Hypothalamus (tissue), 51 donors: ENCODE measurements at regions not wholly inside any gene's neighbourhood (a gene's known extent, or its start where the extent isn't known, plus 50 kb on each side); places are given as distances from the start of the nearest gene placed in this dataset.
"Not testable (repeated sequence)": the region's sequence is repeated elsewhere in the genome, so short reads cannot be mapped to it uniquely, and the experiment has no call there.

Experiments
- DNase-seq, 51 donors: peaks; one replicate each; lab custom pipeline; 2025; lab: John Stamatoyannopoulos, UW

DNA sequence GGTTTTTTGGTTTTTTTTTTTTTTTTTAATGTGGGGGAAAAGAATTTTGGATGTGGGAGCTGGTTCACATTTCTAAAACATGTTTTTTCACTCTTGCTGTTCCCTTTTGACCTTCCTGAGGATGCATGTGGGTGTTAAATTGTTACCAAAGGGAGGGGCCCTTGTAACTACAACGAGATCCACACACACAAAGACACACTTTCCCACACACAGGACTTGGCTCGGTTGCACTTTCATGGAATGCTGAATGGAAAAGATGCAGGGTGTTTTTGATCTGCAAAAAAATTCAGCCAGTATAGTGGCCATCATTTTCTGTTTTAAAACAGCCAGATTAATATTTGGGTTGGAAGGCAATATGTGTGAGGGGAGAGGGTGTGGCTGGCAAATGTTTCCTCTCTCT is 576.9 kb downstream of the EBF1 start:
- DNase-seq, result no peak

DNA sequence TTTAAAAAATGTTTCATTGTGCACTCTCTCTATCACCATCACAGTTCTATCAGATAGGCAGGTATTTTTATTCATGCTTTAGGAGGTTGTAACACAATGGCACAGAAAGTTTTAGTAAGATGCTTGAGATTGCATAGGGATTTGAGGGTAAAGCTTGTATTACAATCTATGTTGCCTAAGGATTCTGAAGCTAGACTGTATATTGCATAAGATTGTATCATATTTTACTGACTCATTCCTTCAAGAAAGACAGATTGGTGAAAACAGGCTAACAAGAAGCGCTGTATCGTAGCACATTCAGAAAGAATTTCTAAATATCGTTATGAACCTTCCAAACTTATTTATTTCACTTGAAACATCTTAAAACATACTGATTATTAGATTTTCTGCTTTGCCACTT is 577.7 kb downstream of the EBF1 start:
- no peak for DNase-seq

DNA sequence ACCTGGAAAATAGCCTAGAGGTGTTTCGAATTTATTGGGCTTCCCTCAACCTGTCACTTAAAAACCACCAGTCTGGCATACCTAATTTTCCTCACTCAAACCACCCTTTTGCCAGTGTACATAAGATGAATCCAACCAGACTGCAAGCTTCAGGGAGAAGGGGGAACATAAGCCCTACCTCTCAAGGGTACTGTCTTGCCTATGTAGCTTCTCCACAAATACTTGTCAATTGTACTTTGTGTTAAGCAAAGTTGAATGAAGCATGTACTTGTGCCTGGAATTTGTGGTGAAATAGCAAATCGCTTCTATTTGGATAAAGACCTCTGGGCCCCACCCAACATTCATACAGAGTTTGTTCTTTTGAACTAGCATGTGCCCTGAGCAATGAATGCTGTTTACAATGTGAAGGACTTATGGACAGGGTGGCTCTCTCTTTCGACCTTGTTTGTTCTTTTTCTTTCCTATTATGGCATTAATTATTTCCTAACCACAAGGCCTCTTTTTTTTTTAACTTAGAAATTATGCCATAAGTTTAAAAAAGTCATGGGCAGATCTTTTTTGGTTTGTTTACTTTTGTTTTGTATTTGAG is 580.2 kb downstream of the EBF1 start:
- no peak for DNase-seq

DNA sequence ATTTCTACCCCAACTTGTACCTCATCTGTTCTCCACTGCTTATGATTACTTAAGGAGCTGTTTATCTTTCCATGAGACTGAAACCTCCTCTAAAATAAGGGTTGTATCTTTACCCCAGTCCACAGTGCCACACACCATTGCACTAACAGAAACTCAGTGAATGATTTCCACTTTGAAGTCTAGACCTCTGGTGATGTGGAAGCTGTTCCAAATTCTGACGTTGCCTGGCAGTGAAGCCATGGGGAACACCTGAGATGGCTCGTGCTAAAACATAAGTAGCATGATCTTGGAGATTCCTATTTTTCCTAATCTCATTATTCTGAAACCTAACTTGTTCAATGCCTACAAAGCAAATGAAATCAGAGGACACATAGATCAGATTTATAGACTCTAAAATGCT is 583.2 kb downstream of the EBF1 start:
- DNase-seq, result no peak

DNA sequence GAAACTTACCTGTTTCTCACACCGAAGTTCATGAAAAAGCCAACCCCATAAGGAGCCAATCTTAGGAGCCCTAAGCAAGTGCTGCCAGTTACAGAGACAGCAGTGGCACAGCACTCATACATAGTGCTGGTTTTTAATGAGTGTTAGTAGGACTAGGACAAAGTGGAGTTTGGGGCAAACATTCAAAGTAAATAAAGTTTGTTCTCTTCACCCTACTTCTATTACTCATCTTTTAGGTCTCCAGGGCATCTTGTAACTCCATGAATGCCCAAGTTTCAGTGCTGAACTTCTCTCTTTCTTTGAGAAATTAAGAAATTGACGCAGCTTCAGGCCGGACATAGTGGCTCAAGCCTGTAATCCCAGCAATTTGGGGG is 584.7 kb downstream of the EBF1 start:
- DNase-seq, result no peak

DNA sequence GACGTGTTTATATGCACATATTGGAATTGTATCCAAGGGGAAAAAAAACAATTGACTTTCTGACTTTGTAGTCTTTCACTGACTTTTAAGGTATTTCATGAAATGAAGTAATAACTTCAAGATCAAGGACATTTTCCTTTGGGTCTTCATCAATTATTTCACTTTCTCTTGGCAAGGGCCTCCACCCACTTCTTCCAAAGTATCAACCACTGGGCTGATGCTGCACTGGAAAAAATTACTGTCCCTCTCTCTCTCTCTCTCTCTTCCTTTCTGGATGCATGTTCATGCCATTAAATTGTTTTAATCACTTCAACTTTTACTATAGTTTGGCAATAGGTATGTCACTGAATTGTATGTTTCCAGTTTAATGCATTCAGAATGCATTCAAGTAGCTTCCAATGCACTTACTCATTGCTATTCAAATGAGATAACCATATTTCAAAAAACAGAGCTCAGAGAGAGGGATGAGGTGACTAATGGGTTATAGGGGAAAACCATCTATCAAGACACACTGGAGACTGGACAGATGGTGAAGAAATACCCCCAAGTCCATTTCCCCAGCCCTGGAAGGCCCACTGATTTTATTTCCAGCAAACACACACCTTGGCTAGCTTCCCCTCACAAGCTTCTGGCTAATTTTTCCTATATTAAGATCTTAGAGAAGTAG is 585.3 kb downstream of the EBF1 start:
- DNase-seq, result no peak

DNA sequence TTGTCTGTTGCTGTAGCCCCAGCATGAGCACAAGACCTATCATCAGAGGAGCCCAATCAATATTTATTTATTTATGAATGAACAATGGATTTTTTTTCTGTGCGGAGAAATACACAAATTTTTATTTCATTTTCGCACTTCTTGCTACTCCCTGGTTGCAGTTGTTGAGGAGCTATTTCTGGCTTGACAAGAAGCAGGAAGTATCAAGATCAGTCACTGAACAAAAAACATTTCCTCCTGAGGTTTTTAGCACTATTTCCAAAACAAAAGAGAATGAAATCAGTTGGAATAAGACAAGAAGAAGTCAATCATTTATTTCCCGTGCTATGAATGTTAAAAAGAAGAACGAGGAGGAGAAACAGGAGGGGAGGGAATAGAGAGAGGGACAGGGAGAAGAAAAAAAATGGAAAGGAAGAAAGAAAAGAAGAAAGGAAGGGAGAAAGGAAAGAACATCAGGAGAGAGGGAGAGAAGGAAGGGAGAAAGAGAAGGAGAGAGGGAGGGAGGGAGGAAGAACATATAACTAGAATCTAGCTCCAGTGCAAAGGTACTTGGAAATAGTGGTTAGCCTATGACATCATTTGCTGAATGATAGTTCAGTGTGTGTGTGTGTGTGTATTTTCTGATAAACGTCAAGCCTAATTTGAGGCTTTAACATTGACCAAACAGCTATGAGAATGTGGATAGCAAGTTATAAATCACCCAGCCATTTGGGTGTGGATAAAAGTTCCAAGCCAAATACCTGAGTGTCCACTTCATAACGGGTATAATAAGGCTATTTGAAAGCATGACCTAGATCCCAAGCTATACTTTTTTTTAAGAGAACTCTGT is 586.0 kb downstream of the EBF1 start:
- DNase-seq, result no peak

DNA sequence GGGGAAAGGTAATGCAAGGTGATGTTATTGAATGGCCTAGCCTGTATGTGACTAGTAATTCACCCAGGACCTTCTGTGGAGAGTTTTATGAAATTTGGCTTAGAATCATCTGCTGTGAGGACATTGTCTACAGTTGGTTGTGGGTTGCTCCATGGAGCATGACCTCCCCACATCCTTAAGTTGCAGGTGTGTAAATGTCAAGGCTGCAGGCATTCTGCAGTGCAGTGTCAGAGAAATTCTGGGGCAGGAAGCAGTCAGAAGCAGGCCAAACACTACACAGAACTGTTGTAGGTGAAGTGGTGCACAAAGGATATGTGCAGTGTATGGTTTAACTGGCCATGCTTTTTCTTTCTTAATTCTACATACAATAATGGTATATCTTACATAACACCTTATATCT is 588.3 kb downstream of the EBF1 start:
- DNase-seq, result no peak

DNA sequence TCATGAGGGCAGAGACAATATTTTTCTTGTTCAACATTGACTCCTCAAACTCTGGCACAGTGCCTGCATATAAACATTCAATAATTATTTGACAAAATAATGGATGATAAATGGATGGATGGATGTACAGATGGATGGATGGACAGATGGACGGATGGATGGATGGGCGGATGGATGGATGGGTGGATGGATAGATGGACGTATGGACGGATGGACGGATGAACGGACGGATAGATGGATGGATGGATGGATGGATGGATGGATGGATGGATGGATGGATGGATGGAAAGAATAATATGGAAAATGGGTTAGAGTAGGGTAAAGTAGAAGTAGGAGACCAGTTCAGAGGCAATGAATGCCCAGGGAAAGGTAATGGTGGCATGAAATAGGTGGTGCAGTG is 589.2 kb downstream of the EBF1 start:
- no peak for DNase-seq

DNA sequence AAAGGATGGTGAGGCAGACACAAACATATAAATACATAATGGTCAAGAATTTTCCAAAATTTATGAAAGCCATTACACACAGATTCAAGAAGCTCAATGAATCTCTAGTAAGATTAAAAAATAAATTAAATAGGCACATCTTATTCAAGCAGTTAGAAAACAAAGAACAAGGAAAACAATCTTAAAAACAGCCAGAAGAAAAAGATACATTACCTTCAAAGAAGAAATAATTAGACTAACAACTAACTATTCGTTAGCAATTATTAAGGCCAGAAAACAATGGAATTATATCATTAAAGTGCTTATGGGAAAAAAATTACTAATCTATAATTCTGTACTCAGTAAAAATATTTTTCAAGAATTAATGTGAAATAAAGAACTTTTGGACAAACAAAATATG is 593.1 kb downstream of the EBF1 start:
- no peak for DNase-seq

DNA sequence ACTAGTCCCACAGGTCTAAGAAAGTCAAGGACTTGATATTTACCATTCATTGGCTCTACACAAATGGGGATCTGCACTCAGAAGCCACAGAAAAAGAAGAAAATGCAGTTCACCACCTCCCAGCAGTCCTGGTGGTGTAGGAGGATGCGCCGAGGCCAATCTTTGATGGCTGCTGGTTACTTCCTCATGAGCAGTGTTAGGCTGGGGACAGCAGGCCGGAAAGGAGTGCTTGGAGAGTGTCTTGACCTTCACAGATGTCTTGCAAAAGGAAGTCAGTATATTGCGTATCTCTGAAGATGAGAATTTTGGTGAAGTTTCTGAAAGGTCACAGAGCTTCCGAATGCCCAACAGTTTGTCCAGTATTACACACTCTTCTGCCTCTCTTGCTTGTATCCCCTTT is 597.0 kb downstream of the EBF1 start:
- DNase-seq, result peak in 6 of 51 donors; percentile 1 to 8 (median 4)

DNA sequence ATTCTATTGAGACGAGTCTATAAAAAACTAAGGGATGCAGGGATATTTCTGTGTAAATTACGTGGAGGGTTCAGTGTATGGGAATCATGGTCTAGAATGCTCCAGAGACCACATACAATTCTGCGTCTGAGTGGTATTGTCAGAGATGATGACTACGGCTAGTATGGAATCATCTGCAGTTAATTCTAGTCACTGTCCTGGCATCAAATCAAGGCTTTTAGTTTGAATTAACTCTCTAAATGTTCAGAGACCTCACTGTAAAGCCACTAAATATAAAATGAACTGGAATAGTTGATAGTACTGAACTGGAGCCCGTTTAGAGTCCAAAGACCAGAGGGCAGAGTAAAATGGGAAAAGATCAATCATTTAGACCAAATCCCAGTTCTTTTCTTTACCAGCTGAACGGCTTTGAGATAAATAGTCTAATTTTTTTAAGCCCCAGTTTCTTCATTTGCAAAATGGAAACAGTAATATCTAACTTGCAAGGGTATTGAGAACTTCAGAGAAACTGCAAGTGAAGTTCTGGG is 599.8 kb downstream of the EBF1 start:
- DNase-seq, result no peak

DNA sequence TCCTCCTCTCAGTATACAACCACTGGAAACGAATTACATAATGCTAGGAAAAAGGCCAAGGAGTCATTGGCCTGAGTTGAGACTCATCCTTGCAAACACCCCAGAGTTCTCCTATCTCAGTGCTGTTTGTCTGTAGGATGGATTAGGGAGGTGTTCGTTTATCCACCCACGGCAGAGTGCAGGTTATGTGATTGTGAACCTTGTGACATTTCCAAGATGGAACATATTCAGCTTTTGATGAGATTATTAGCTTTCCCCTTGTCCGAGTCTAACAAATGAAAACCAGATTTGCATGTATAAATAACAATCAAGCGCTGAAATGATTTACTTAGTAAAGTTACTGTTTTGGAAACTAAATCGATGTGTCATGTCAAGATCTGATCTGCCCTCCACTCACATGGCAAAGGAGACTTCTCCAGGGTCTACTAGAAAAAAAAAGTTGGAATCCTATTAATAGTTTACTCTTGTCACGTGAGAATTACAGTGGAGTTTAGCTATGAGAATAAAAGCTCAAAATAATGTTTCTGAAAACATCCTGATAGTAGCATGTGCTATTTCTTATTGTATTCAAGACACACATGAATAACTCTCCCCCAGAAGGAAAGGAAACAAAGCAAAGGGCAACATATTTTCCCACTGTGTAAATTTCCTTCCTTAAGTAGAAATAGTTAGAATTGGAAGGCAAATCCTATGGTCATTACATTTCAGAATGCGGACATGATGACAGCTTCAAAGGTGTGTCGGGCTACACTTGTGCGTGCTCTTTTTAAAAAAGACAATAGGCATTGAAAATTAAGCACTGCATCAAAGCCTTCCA is 600.4 kb downstream of the EBF1 start:
- no peak for DNase-seq

DNA sequence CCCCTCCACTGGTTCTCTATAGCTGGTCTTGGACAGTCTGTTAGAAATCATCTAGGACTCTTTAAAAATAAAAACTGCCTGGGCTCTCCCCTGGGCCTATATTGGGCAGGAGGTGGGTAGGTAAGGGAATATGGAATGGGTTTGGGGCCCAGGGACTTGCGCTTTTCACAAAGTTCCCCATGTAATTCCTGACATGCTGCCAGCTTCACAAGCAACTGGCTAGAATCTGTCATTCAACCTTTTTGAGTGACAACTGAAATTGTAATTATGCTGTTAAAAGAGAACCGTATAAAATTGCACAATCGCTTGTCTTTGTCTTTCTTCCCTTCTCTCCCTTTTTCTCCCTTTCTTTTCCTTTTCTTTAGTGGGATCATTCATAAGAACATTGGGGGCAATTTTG is 603.1 kb downstream of the EBF1 start:
- no peak for DNase-seq

DNA sequence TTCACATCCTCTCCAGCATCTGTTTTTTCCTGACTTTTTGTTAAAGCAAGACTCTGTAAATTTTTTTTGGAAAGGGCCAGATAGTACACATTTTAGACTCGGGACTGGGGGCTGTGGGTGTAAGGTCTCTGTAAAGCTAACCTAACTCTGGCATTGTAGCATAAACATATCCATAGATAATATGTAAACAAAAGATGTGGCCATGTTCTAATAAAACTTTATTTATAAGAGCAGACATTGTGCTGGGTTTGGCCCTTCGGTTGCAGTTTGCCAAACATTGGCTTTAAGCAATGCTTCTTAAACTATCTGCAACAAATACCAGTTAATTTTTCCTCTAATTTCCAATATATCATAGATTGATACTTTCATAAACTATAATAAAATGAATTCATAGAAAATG is 605.2 kb downstream of the EBF1 start:
- no peak for DNase-seq

DNA sequence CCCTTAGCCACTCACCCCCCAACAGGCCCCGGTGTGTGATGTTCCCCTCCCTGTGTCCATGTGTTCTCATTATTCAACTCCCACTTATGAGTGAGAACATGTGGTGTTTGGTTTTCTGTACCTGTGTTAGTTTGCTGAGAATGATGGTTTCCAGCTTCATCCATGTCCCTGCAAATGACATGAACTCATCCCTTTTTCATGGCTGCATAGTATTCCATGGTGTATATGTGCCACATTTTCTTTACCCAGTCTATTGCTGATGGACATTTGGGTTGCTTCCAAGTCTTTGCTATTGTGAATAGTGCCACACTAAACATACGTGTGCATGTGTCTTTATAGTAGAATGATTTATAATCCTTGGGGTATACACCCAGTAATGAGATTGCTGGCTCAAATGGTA is 605.7 kb downstream of the EBF1 start:
- DNase-seq, result not testable (repeated sequence)

DNA sequence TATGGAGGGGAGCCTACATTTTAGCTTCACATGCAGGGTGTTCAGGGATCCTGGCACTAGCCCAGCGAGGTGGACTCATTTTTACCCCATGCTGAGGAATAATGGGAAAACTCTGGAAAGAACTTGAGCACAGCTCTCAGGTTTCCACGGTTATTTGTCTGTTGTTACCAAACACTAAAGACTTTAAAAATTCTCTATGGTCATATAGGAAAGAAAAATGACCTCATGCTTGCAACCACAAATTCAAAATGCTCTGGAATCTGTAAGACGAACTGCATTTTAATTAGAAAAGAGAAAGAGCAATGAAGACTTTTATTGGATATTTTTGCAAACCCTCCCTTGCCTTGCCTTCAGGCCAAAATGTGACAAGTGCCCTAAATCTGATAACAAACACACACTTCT is 606.9 kb downstream of the EBF1 start:
- DNase-seq, result no peak

DNA sequence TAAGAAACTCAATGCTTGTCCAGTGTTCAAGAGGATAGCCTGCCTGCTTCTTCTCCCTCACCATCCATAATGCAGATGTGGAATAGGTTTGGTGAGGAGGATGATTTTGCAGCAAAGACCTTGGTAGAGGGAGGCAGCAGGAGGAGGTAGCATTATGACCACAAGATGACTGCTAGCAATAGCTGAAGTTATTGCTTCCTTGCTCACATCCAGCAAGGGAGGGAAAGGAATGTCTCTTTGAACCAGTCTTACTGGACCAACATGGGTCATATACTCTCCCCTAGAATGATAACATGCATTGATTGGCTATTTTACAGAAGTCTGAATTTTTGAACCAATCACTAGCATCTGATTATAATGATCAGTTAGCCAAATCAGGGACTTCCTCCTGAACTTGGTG is 607.6 kb downstream of the EBF1 start:
- DNase-seq, result no peak

DNA sequence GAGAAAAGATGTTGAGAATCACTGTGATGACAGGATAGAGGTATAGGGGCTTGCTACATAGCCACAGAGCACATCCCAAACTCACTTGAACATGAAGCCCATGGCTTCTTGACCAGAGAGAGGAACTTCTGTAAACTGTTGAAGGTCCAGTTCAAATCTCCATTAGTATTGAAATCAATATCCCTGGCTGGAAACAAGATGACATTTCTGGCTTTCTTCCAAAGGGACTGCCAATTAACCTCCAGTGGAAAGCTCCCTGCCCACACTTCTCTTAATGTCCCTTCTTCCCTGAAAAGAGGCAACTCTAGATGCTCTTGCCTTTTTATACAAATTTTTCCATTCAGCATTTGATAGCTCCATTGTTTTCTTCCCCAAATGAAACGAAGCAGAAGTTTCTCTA is 612.1 kb downstream of the EBF1 start:
- no peak for DNase-seq

DNA sequence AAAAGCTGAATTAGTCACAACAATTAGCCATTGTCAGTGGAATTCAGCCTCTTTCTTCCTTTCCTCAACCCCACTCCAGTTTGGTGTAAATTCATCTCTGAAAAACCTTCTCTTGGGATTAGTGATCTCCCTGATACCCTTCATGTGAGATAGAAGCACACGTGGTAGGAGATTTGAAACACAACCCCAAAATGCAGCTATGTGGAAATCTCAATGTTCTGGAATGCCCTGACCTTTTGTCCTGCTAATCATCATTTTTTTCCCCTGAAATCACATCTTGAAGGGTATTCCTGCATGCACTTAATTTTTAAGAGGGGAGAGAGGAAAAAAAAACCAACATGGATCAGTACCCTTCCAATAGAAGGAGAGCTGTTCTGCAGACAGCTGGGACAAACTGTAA is 612.6 kb downstream of the EBF1 start:
- DNase-seq, result no peak

DNA sequence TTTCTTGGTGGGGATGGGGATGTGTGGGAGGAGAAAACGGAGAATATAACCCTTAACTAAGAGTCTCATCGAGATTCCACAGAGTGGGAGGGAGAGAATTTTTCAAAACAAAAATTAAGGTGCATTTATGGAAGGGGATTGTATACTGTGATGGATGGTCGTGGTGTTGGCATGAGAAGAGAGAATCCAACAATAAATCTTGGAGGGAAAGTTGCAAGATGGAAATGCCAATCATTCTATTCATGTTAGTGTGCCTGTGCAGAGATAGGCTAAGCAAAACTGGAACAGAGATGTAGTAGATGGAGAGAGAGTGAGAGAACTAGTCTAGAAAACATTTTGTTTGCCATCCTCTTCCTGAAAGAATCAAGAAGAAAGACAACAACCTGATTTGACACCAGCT is 613.1 kb downstream of the EBF1 start:
- no peak for DNase-seq
